ENCODE measurements at regions not wholly inside any gene's neighbourhood (a gene's known extent, or its start where the extent isn't known, plus 50 kb on each side); places are given as distances from the start of the nearest gene placed in this dataset.

GRCh38 chr2:7097353-7097895, 180.2 kb downstream of the RNF144A start:
- TF ChIP-seq TAF1 (conservative IDR thresholded peaks at IDR 0.05) (no peak), CTCF (IDR thresholded peaks at IDR 0.05; ENCODE audit: low read depth, low read length, missing input control) (peak; percentile 98), REST (IDR thresholded peaks at IDR 0.05) (no peak), RAD21 (IDR thresholded peaks at IDR 0.05) (peak; percentile 90 to 92), ATF3 (IDR thresholded peaks at IDR 0.05) (no peak), NR2F2 (IDR thresholded peaks at IDR 0.05) (no peak), SP1 (IDR thresholded peaks at IDR 0.05) (no peak), GABPA (IDR thresholded peaks at IDR 0.05 in 1 of 2, conservative IDR thresholded peaks at IDR 0.05 in 1 of 2) (no peak)
